ENCODE measurements at regions not wholly inside any gene's neighbourhood (a gene's known extent, or its start where the extent isn't known, plus 50 kb on each side); places are given as distances from the start of the nearest gene placed in this dataset.

DNA sequence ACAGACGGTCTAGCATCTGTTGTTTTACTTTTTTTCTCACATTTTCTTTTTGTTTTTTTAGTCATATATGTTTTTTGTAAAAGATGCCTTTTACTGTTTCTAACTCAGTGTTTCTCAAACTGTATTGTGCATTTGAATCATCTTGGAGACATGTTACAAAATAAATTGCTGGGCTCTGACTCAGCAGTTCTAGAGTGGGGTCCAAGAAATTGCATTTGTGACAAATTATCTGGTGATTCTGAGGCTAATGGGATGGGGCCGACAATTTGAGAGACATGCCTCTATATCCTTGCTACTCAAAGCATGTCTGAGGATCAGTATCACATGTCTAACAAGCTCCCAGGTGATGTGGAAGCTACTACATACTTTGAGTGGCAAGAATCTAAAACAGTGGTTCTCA is 478.8 kb downstream of the PLCL1 start:
- TF ChIP-seq CTCF (conservative IDR thresholded peaks at IDR 0.05) (no peak), EZH2 (IDR thresholded peaks at IDR 0.05; ENCODE audit: low read depth) (no peak)

All from PC-9 (cell line).